Neural cell (in vitro differentiated cells): ENCODE measurements at regions not wholly inside any gene's neighbourhood (a gene's known extent, or its start where the extent isn't known, plus 50 kb on each side); places are given as distances from the start of the nearest gene placed in this dataset.

ENCODE experiments used
- H2AFZ ChIP-seq: fragments of 200-600, 300-800 bp; sonication (generic), shearing (Covaris generic); 2 replicates; pipeline ENCODE4 v1.6.0; 2014; ENCODE audit warnings: low read depth, mild to moderate bottlenecking, antibody characterized with exemption, low read length, moderate library complexity
- H3F3A ChIP-seq: fragments of 200-600 bp; shearing (Covaris generic); 2 replicates; pipeline ENCODE4 v1.6.1; 2016; ENCODE audit warnings: mild to moderate bottlenecking, moderate library complexity, mixed read lengths, antibody characterized with exemption, low read length; ENCODE audit not compliant: insufficient read depth, poor library complexity, severe bottlenecking
- H3K27ac ChIP-seq: fragments of 200-600, 300-800 bp; sonication (generic), shearing (Covaris generic); 2 replicates; pipeline ENCODE4 v1.5.1; 2014; ENCODE audit warnings: mild to moderate bottlenecking, low read length, moderate library complexity
- H3K27me3 ChIP-seq: fragments of 300-800, 200-600 bp; sonication (generic), shearing (Covaris generic); 2 replicates; pipeline ENCODE4 v1.6.0; 2014; ENCODE audit warnings: mild to moderate bottlenecking, low read depth, low read length, moderate library complexity; ENCODE audit not compliant: insufficient read depth
- H3K36me3 ChIP-seq: fragments of 300-800, 200-600 bp; sonication (generic), shearing (Covaris generic); 2 replicates; pipeline ENCODE4 v1.5.1; 2014; ENCODE audit warnings: mild to moderate bottlenecking, antibody characterized with exemption, low read length, moderate library complexity; ENCODE audit not compliant: insufficient read depth
- H3K4me2 ChIP-seq: fragments of 300-800, 200-600 bp; sonication (generic), shearing (Covaris generic); 2 replicates; pipeline ENCODE4 v1.6.0; 2014; ENCODE audit warnings: mild to moderate bottlenecking, low read length
- H3K4me3 ChIP-seq: fragments of 300-800, 200-600 bp; sonication (generic), shearing (Covaris generic); 2 replicates; pipeline ENCODE4 v1.5.1; 2014; ENCODE audit warnings: mild to moderate bottlenecking, low read length, moderate library complexity
- H3K79me2 ChIP-seq: fragments of 200-600 bp; shearing (Covaris generic); replicated peaks from 2 replicates; pipeline ENCODE4 v1.6.0; 2014; ENCODE audit warnings: mild to moderate bottlenecking, low read length, moderate library complexity; ENCODE audit not compliant: insufficient read depth
- H3K9ac ChIP-seq: fragments of 300-800, 200-600 bp; sonication (generic), shearing (Covaris generic); 2 replicates; pipeline ENCODE4 v1.6.1; 2016; ENCODE audit warnings: mild to moderate bottlenecking, low read length, mixed read lengths
- H3K9me2 ChIP-seq: fragments of 200-600 bp; shearing (Covaris generic); 2 replicates; pipeline ENCODE4 v1.6.1; 2016; ENCODE audit warnings: mild to moderate bottlenecking, low read length, mixed read lengths; ENCODE audit not compliant: insufficient read depth
- H3K9me3 ChIP-seq: fragments of 200-600, 300-800 bp; sonication (generic), shearing (Covaris generic); 2 replicates; pipeline ENCODE4 v1.6.1; 2016; ENCODE audit warnings: mild to moderate bottlenecking, mixed run types, low read length, moderate library complexity, mixed read lengths
- H4K20me1 ChIP-seq: fragments of 200-600 bp; shearing (Covaris generic); 2 replicates; pipeline ENCODE4 v1.6.1; 2016; ENCODE audit warnings: mild to moderate bottlenecking, mixed run types; ENCODE audit not compliant: insufficient read depth
- CTCF ChIP-seq: fragments of 450-650 bp; IDR thresholded peaks from 2 replicates; pipeline ENCODE4 v1.5.1; 2014; ENCODE audit warnings: antibody characterized with exemption, mild to moderate bottlenecking, moderate library complexity; ENCODE audit not compliant: poor library complexity, severe bottlenecking
- EP300 ChIP-seq: fragments of 450-650 bp; conservative IDR thresholded peaks from 2 replicates; pipeline ENCODE4 v1.6.1; 2014; ENCODE audit warnings: antibody characterized with exemption, mild to moderate bottlenecking, moderate library complexity; ENCODE audit not compliant: poor library complexity, severe bottlenecking
- EZH2 ChIP-seq: fragments of 200-600, 300-800 bp; shearing (Covaris generic), sonication (generic); IDR thresholded peaks from 2 replicates; pipeline ENCODE4 v1.6.1; 2014; ENCODE audit warnings: antibody characterized with exemption, low read length, borderline replicate concordance, mild to moderate bottlenecking; ENCODE audit not compliant: insufficient read depth, poor library complexity, severe bottlenecking
- MXI1 ChIP-seq: fragments of 450-650 bp; conservative IDR thresholded peaks from 2 replicates; pipeline ENCODE4 v1.6.1; 2014; ENCODE audit warnings: antibody characterized with exemption, mild to moderate bottlenecking; ENCODE audit not compliant: poor library complexity, severe bottlenecking
- POLR2AphosphoS5 ChIP-seq: IDR thresholded peaks from 2 replicates; pipeline ENCODE4 v1.6.1; 2012
- RAD21 ChIP-seq: fragments of 450-650 bp; conservative IDR thresholded peaks from 2 replicates; pipeline ENCODE4 v1.6.1; 2014; ENCODE audit warnings: antibody characterized with exemption, mild to moderate bottlenecking, moderate library complexity
- REST ChIP-seq: IDR thresholded peaks from 2 replicates; pipeline ENCODE4 v1.6.1; 2012; ENCODE audit warnings: borderline replicate concordance
- SMC3 ChIP-seq: fragments of 450-650 bp; conservative IDR thresholded peaks from 2 replicates; pipeline ENCODE4 v1.6.1; 2014; ENCODE audit warnings: antibody characterized with exemption, mild to moderate bottlenecking, moderate library complexity; ENCODE audit not compliant: poor library complexity
- TAF1 ChIP-seq: IDR thresholded peaks from 2 replicates; pipeline ENCODE4 v1.6.1; 2012; ENCODE audit warnings: low read depth

GRCh38 chr1:157219600-157219999, 81.4 kb upstream of the ETV3 start:
- no peak overlapping the region for H2AFZ ChIP-seq
- no peaks in the 10 kb centered on the region for H3F3A ChIP-seq
- no peaks in the 10 kb centered on the region for H3K27me3 ChIP-seq
- no peaks in the 10 kb centered on the region for H3K36me3 ChIP-seq
- H3K9ac ChIP-seq = no peak overlapping the region
- H3K4me3 ChIP-seq = no peak overlapping the region
- no peak overlapping the region for H3K4me2 ChIP-seq
- no peaks in the 10 kb centered on the region for H3K79me2 ChIP-seq
- H4K20me1 ChIP-seq = no peaks in the 10 kb centered on the region
- H3K9me2 ChIP-seq = no peaks in the 10 kb centered on the region
- no peak overlapping the region for H3K27ac ChIP-seq
- no peaks in the 10 kb centered on the region for H3K9me3 ChIP-seq
- TF ChIP-seq RAD21 (no peak), SMC3 (no peak), CTCF (no peak), REST (no peak), EP300 (no peak), TAF1 (no peak)

GRCh38 chr1:157219182-157219581, 81.0 kb upstream of the ETV3 start:
- H3K4me3 ChIP-seq = no peak overlapping the region
- no peak overlapping the region for H3K9ac ChIP-seq
- H4K20me1 ChIP-seq = no peaks in the 10 kb centered on the region
- no peaks in the 10 kb centered on the region for H3K27me3 ChIP-seq
- H3K36me3 ChIP-seq = no peaks in the 10 kb centered on the region
- no peaks in the 10 kb centered on the region for H3K9me2 ChIP-seq
- H3F3A ChIP-seq = no peaks in the 10 kb centered on the region
- no peak overlapping the region for H2AFZ ChIP-seq
- no peaks in the 10 kb centered on the region for H3K9me3 ChIP-seq
- no peak for TF ChIP-seq EP300
- no peak for TF ChIP-seq EZH2
- TF ChIP-seq POLR2AphosphoS5 = no peak
- TF ChIP-seq CTCF = no peak
- TF ChIP-seq RAD21 = no peak
- no peak for TF ChIP-seq MXI1
- TF ChIP-seq TAF1 = no peak
- TF ChIP-seq REST = no peak
- TF ChIP-seq SMC3 = no peak
- no peaks in the 10 kb centered on the region for H3K79me2 ChIP-seq
- no peak overlapping the region for H3K27ac ChIP-seq
- no peak overlapping the region for H3K4me2 ChIP-seq
